ENCODE measurements at regions not wholly inside any gene's neighbourhood (a gene's known extent, or its start where the extent isn't known, plus 50 kb on each side); places are given as distances from the start of the nearest gene placed in this dataset.
"Not testable (repeated sequence)": the region's sequence is repeated elsewhere in the genome, so short reads cannot be mapped to it uniquely, and the experiment has no call there.

- H3K36me3 ChIP-seq (ENCODE audit: low read depth, missing control alignments) = no peaks in the 10 kb centered on the region
- no peak for TF ChIP-seq POLR2A (IDR thresholded peaks at IDR 0.05)
- TF ChIP-seq, protein P1, sequence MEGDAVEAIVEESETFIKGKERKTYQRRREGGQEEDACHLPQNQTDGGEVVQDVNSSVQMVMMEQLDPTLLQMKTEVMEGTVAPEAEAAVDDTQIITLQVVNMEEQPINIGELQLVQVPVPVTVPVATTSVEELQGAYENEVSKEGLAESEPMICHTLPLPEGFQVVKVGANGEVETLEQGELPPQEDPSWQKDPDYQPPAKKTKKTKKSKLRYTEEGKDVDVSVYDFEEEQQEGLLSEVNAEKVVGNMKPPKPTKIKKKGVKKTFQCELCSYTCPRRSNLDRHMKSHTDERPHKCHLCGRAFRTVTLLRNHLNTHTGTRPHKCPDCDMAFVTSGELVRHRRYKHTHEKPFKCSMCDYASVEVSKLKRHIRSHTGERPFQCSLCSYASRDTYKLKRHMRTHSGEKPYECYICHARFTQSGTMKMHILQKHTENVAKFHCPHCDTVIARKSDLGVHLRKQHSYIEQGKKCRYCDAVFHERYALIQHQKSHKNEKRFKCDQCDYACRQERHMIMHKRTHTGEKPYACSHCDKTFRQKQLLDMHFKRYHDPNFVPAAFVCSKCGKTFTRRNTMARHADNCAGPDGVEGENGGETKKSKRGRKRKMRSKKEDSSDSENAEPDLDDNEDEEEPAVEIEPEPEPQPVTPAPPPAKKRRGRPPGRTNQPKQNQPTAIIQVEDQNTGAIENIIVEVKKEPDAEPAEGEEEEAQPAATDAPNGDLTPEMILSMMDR (IDR thresholded peaks at IDR 0.05) = no peak
- intact Hi-C loops (cut with DNase I; ENCODE audit: low total_unique reads) = no loop called here
- H3K9me3 ChIP-seq = no peaks in the 10 kb centered on the region
- H3K4me1 ChIP-seq = no peaks in the 10 kb centered on the region
- no peak overlapping the region for H3K27ac ChIP-seq
- DNase-seq = no peak
- 74 to 90% methylated on average over 3 of the region's 3 CpGs for WGBS, 2 donors
- no peaks in the 10 kb centered on the region for H3K27me3 ChIP-seq
- H3K4me3 ChIP-seq = no peak overlapping the region
Observed at GRCh38 chr4:85180533-85180932, 214.0 kb upstream of the WDFY3 start.

DNA sequence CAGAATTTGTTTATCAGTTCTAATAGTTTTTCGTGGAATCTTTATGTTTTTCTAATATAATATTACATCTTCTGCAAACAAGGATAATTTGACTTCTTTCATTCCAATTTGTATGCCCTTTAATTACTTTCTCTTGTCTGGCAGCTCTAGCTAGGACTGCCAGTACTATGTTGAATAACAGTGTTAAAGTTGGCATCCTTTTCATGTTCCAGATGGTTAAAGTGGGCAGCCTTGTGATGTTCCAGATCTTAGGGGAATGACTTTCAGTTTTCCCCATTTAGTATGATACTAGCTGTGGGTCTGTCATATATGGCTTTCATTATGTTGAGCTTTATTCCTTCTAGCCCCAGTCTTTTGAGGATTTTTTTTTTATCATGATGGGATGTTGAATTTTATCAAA is 220.6 kb upstream of the WDFY3 start:
- H3K4me3 ChIP-seq = no peak overlapping the region
- 32 to 75% methylated on average over 1 of the region's 1 CpG for WGBS, 2 donors

DNA sequence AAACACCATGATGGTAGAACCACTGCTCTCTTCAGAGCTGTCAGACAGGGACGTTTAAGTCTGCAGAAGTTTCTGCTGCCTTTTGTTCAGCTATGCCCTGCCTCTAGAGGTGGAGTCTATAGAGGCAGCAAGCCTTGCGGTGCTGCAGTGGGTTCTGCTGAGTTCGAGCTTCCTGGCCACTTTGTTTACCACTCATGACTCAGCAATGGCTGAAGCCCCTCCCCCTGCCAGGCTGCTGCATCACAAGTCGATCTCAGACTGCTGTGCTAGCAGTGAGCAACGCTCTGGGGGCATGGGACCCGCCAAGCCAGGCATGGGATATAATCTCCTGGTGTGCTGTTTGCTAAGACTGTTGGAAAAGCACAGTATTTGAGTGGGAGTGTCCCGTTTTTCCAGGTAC is 229.5 kb upstream of the WDFY3 start:
- H3K36me3 ChIP-seq (ENCODE audit: low read depth, missing control alignments); H3K27ac ChIP-seq; H3K4me3 ChIP-seq; H3K4me1 ChIP-seq; intact Hi-C loops (cut with DNase I; ENCODE audit: low total_unique reads); H3K27me3 ChIP-seq; H3K9me3 ChIP-seq; DNase-seq: not testable (repeated sequence)
- 76 to 89% methylated on average over 4 to 7 of the region's 7 CpGs for WGBS, 2 donors

More for the DNA sequence above, 220.6 kb upstream of the WDFY3 start:
- no peak for DNase-seq
- intact Hi-C loops (cut with DNase I; ENCODE audit: low total_unique reads) = no loop called here
- Histone ChIP-seq H3K4me1 (no peaks in the 10 kb centered on the region), H3K36me3 (ENCODE audit: low read depth, missing control alignments) (no peaks in the 10 kb centered on the region), H3K27ac (no peak overlapping the region), H3K27me3 (no peaks in the 10 kb centered on the region), H3K9me3 (no peaks in the 10 kb centered on the region)
- TF ChIP-seq, protein P1 (IDR thresholded peaks at IDR 0.05) = no peak
- TF ChIP-seq POLR2A (IDR thresholded peaks at IDR 0.05) = no peak

- H3K9me3 ChIP-seq = no peaks in the 10 kb centered on the region
- TF ChIP-seq POLR2A (IDR thresholded peaks at IDR 0.05) = no peak
- DNase-seq = no peak
- WGBS, 2 donors = 80 to 82% methylated on average over 1 of the region's 1 CpG
- no peaks in the 10 kb centered on the region for H3K4me1 ChIP-seq
- H3K36me3 ChIP-seq (ENCODE audit: low read depth, missing control alignments) = no peaks in the 10 kb centered on the region
- no peak overlapping the region for H3K4me3 ChIP-seq
- intact Hi-C loops (cut with DNase I; ENCODE audit: low total_unique reads) = no loop called here
- H3K27me3 ChIP-seq = no peaks in the 10 kb centered on the region
- H3K27ac ChIP-seq = no peak overlapping the region
Observed at GRCh38 chr4:85200106-85200505, 233.6 kb upstream of the WDFY3 start.

GRCh38 chr4:85209161-85209560 is 242.7 kb upstream of the WDFY3 start:
- no peaks in the 10 kb centered on the region for H3K9me3 ChIP-seq
- no peaks in the 10 kb centered on the region for H3K36me3 ChIP-seq (ENCODE audit: low read depth, missing control alignments)
- intact Hi-C loops (cut with DNase I; ENCODE audit: low total_unique reads) = no loop called here
- no peaks in the 10 kb centered on the region for H3K27me3 ChIP-seq
- DNase-seq = no peak
- 81 to 87% methylated on average over 1 of the region's 1 CpG for WGBS, 2 donors
- TF ChIP-seq POLR2A (IDR thresholded peaks at IDR 0.05) = no peak
- TF ChIP-seq, protein P1 (IDR thresholded peaks at IDR 0.05) = no peak
- no peak overlapping the region for H3K27ac ChIP-seq
- no peaks in the 10 kb centered on the region for H3K4me1 ChIP-seq
- H3K4me3 ChIP-seq = no peak overlapping the region

DNA sequence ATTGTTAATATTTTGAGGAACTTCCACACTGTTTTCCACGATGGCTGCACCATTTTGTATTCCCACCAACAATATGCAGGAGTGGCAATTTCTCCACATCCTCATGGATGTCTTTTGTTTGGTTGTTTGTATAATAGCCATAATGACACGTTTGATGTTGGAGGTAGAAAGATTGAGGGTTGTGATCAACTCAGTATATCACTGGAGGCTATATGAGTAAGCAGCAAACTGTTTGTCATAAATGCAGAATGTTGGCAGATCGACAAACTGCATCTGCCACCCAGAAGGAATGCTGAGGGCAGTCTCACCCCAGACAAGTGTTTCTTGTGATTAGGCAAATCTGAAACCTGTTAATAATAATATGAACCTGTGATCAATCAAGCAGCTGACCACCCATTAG is 243.9 kb upstream of the WDFY3 start:
- H3K27me3 ChIP-seq = no peaks in the 10 kb centered on the region
- no peaks in the 10 kb centered on the region for H3K36me3 ChIP-seq (ENCODE audit: low read depth, missing control alignments)
- H3K9me3 ChIP-seq = no peaks in the 10 kb centered on the region
- intact Hi-C loops (cut with DNase I; ENCODE audit: low total_unique reads) = no loop called here
- 54 to 56% methylated on average over 3 of the region's 3 CpGs for WGBS, 2 donors
- no peak overlapping the region for H3K27ac ChIP-seq
- TF ChIP-seq, protein P1 (IDR thresholded peaks at IDR 0.05) = no peak
- no peak for TF ChIP-seq POLR2A (IDR thresholded peaks at IDR 0.05)
- H3K4me3 ChIP-seq = peak overlapping the region in 1 of 2 donors; percentile 10
- H3K4me1 ChIP-seq = no peaks in the 10 kb centered on the region
- DNase-seq = no peak

GRCh38 chr4:85216571-85216970 is 250.1 kb upstream of the WDFY3 start:
- intact Hi-C loops (cut with DNase I; ENCODE audit: low total_unique reads); H3K4me3 ChIP-seq; H3K36me3 ChIP-seq (ENCODE audit: low read depth, missing control alignments); H3K27ac ChIP-seq; H3K4me1 ChIP-seq; H3K9me3 ChIP-seq; H3K27me3 ChIP-seq; DNase-seq: not testable (repeated sequence)
- WGBS, 2 donors = 82 to 92% methylated on average over 7 of the region's 7 CpGs
